Upper lobe of left lung (tissue), 4 donors: ENCODE measurements at regions not wholly inside any gene's neighbourhood (a gene's known extent, or its start where the extent isn't known, plus 50 kb on each side); places are given as distances from the start of the nearest gene placed in this dataset.
"Not testable (repeated sequence)": the region's sequence is repeated elsewhere in the genome, so short reads cannot be mapped to it uniquely, and the experiment has no call there.

Source experiments
- CTCF ChIP-seq, 6 experiments: fragments of 450-650 bp in 4 of 6; fragments of 200-600 bp in 2 of 6; sonication (generic) in 2 of 6; IDR thresholded peaks; one replicate each; pipeline ENCODE4 v1.5.1; 2016 to 2019; ENCODE audit warnings: antibody characterized with exemption in 6 of 6
- POLR2A ChIP-seq, 4 donors: fragments of 450-650 bp; IDR thresholded peaks; one replicate each; pipeline ENCODE4 v1.5.1; 2016 to 2017; ENCODE audit warnings: antibody characterized with exemption in 4 of 4, mild to moderate bottlenecking in 2 of 4
- POLR2AphosphoS5 ChIP-seq, 2 donors: sonication (generic); formaldehyde crosslinking; IDR thresholded peaks; one replicate each; pipeline ENCODE4 v1.5.1; 2017; ENCODE audit warnings: antibody characterized with exemption in 2 of 2

DNA sequence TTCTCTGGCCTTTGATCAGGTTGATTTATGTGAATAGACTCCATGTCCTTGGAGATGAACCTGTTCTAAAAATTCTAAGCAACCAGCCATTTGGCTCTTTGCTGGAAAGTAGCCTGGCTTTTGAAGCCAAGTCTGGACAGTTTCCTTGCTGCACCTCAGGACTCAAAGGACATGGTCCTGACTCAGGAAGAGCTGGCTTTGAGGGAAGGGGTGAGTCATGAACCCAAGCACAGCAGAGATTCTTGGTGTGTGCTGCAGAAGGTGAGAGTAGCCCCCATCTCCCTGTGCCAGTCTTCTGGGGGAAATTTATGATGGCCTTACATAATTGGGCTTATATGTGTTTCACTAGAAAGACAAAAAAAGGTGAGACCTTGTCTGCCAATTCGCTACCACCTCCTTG is 287.2 kb upstream of the PLGLB2 start:
- TF ChIP-seq CTCF, POLR2AphosphoS5, POLR2A (IDR thresholded peaks at IDR 0.05): not testable (repeated sequence)
